Endothelial cell of umbilical vein (primary cell): ENCODE measurements at regions not wholly inside any gene's neighbourhood (a gene's known extent, or its start where the extent isn't known, plus 50 kb on each side); places are given as distances from the start of the nearest gene placed in this dataset.

Experiments used
- BruUV-seq: library from RNA; stranded (reverse); fragments of 400-500 nt; replicated peaks from 2 replicates; lab custom pipeline; 2021; lab: Mats Ljungman, UMichigan
- CTCF ChIA-PET: fragments of 300-600, 350-600 bp; sonication (Branson Sonifier 250); formaldehyde crosslinking; loops from one replicate; lab custom pipeline; 2021; ENCODE audit warnings: antibody characterized with exemption, inconsistent platforms; lab: Charles Lee
- POLR2A ChIA-PET: fragments of 300-600, 350-600 bp; sonication (Branson Sonifier 250); formaldehyde crosslinking; loops from one replicate; lab custom pipeline; 2021; ENCODE audit warnings: antibody characterized with exemption, inconsistent platforms; lab: Charles Lee
- DNase-seq: peaks from one replicate; pipeline ENCODE4 v3.0.0-alpha.2; 2011; ENCODE audit warnings: low read depth, low spot score
- FAIRE-seq: peaks from 2 replicates; lab custom pipeline; 2011; peaks lifted over from hg19 to GRCh38; lab: Jason Lieb, UNC
- H2AFZ ChIP-seq: 2 replicates; pipeline ENCODE4 v1.6.0; 2012; ENCODE audit warnings: low read depth, low read length, control low read depth, inconsistent platforms
- H3K27ac ChIP-seq: 2 replicates; pipeline ENCODE4 v1.5.1; 2011; ENCODE audit warnings: low read depth, mild to moderate bottlenecking, control low read depth, low read length, moderate library complexity; ENCODE audit not compliant: insufficient read depth
- H3K27me3 ChIP-seq, 2 experiments: 2 replicates each; pipeline versions ENCODE4 v1.6.0 to v1.6.1; 2011; ENCODE audit warnings: low read length in 2 of 2, mixed read lengths in 1 of 2; ENCODE audit not compliant: control insufficient read depth in 2 of 2, insufficient read depth in 2 of 2
- H3K36me3 ChIP-seq, 2 experiments: 2 replicates in 1 of 2; 3 replicates in 1 of 2; pipeline ENCODE4 v1.5.1; 2011; ENCODE audit warnings: low read length in 2 of 2, mild to moderate bottlenecking in 1 of 2, moderate library complexity in 1 of 2; ENCODE audit not compliant: control insufficient read depth in 2 of 2, insufficient read depth in 2 of 2; ENCODE audit errors: extremely low read depth in 1 of 2
- H3K4me1 ChIP-seq: 3 replicates; pipeline ENCODE4 v1.5.1; 2011; ENCODE audit warnings: mild to moderate bottlenecking, low read length; ENCODE audit not compliant: control insufficient read depth, insufficient read depth; ENCODE audit errors: extremely low read depth
- H3K4me2 ChIP-seq: 2 replicates; pipeline ENCODE4 v1.6.1; 2011; ENCODE audit warnings: low read length, control low read depth, mixed read lengths; ENCODE audit not compliant: insufficient read depth
- H3K4me3 ChIP-seq, 3 experiments: fragments of 200-600 bp in 1 of 3; sonication (generic), shearing (Covaris generic) in 1 of 3; replicated peaks in 1 of 3; 2 replicates each; pipeline ENCODE4 v1.5.1; 2011 to 2016; ENCODE audit warnings: control low read depth in 3 of 3, low read length in 3 of 3, mild to moderate bottlenecking in 2 of 3, inconsistent platforms in 1 of 3, low read depth in 1 of 3, moderate library complexity in 1 of 3; ENCODE audit not compliant: insufficient read depth in 1 of 3
- H3K79me2 ChIP-seq: 2 replicates; pipeline ENCODE4 v1.6.0; 2012; ENCODE audit warnings: low read length, inconsistent platforms; ENCODE audit not compliant: control insufficient read depth, insufficient read depth
- H3K9ac ChIP-seq: replicated peaks from 2 replicates; pipeline ENCODE3; 2011; ENCODE audit warnings: low read length, control low read depth; ENCODE audit not compliant: insufficient read depth; ENCODE audit errors: extremely low read depth
- H3K9me1 ChIP-seq: replicated peaks from 3 replicates; pipeline ENCODE4 v1.6.0; 2011; ENCODE audit warnings: mild to moderate bottlenecking, low read length; ENCODE audit not compliant: control insufficient read depth, insufficient read depth; ENCODE audit errors: extremely low read depth
- H3K9me3 ChIP-seq: replicated peaks from 2 replicates; pipeline ENCODE4 v1.5.1; 2012; ENCODE audit warnings: low read length, inconsistent platforms; ENCODE audit not compliant: control insufficient read depth, insufficient read depth
- H4K20me1 ChIP-seq: replicated peaks from 2 replicates; pipeline ENCODE3; 2011; ENCODE audit warnings: mild to moderate bottlenecking, low read length; ENCODE audit not compliant: control insufficient read depth, insufficient read depth; ENCODE audit errors: extremely low read depth
- CTCF ChIP-seq, 2 donors: IDR thresholded peaks; 1 replicate in 1 of 2; 2 replicates in 1 of 2; pipeline ENCODE4 v1.5.1; 2011; ENCODE audit warnings: low read length in 2 of 2, mild to moderate bottlenecking in 2 of 2, moderate library complexity in 2 of 2, control low read depth in 1 of 2, inconsistent platforms in 1 of 2, low read depth in 1 of 2; ENCODE audit not compliant: insufficient read depth in 1 of 2; ENCODE audit errors: extremely low read depth in 1 of 2
- EZH2 ChIP-seq: IDR thresholded peaks from 2 replicates; pipeline ENCODE4 v1.6.1; 2012; ENCODE audit warnings: borderline replicate concordance, low read depth, mild to moderate bottlenecking, moderate library complexity, low read length, inconsistent platforms; ENCODE audit not compliant: severe bottlenecking
- FOS ChIP-seq: IDR thresholded peaks from 2 replicates; pipeline ENCODE4 v1.6.1; 2011; ENCODE audit warnings: mild to moderate bottlenecking, low read length, moderate library complexity, borderline replicate concordance; ENCODE audit not compliant: insufficient read depth
- GATA2 ChIP-seq: IDR thresholded peaks from 2 replicates; pipeline ENCODE4 v1.7.0; 2011; ENCODE audit warnings: low read depth, mild to moderate bottlenecking, moderate library complexity, mixed read lengths, low read length; ENCODE audit not compliant: insufficient read length, insufficient read depth
- JUN ChIP-seq: IDR thresholded peaks from 2 replicates; pipeline ENCODE4 v1.6.1; 2011; ENCODE audit warnings: borderline replicate concordance, low read depth; ENCODE audit not compliant: insufficient read length, insufficient read depth
- MAX ChIP-seq: IDR thresholded peaks from 2 replicates; pipeline ENCODE4 v1.6.1; 2011; ENCODE audit not compliant: insufficient read depth, insufficient read length
- MYC ChIP-seq: IDR thresholded peaks from one replicate; pipeline ENCODE4 v1.6.1; 2011; ENCODE audit warnings: mild to moderate bottlenecking, low read depth, low read length
- POLR2A ChIP-seq: IDR thresholded peaks from 2 replicates; pipeline ENCODE4 v1.6.1; 2012; ENCODE audit warnings: low read depth, mild to moderate bottlenecking, control low read depth, low read length
- POLR2AphosphoS5 ChIP-seq: IDR thresholded peaks from 2 replicates; pipeline ENCODE4 v1.6.1; 2012; ENCODE audit warnings: low read depth, mild to moderate bottlenecking, control low read depth, low read length, moderate library complexity; ENCODE audit not compliant: insufficient read depth
- dilution Hi-C: fragments of 300-500 bp; cut with MboI; formaldehyde crosslinking; loops from one replicate; pipeline ENCODE4 v1.15.0; 2019; ENCODE audit warnings: low sequenced_read_pairs; ENCODE audit not compliant: extremely low pct_ligation_motif_present
- intact Hi-C: fragments of 100-400 bp; cut with micrococcal nuclease; formaldehyde crosslinking; loops from one replicate; pipeline ENCODE4 v1.10.0; 2022

- no peaks in the 10 kb centered on the region for H3K27me3 ChIP-seq
- no peaks in the 10 kb centered on the region for H3K4me1 ChIP-seq
- no peaks in the 10 kb centered on the region for H3K36me3 ChIP-seq
- H3K9me1 ChIP-seq: no peaks in the 10 kb centered on the region
- no peak overlapping the region for H3K4me3 ChIP-seq
- BruUV-seq: no TSS peak
- FAIRE-seq: no peak
- DNase-seq: no peak
- dilution Hi-C loops (no loop called here), intact Hi-C loops (no loop called here)
- no peak overlapping the region for H2AFZ ChIP-seq
- H3K27ac ChIP-seq: no peak overlapping the region
- H3K9me3 ChIP-seq: no peaks in the 10 kb centered on the region
- ChIA-PET POLR2A (no interaction called here), CTCF (no interaction called here)
- H3K79me2 ChIP-seq: no peaks in the 10 kb centered on the region
- H4K20me1 ChIP-seq: no peaks in the 10 kb centered on the region
- no peak overlapping the region for H3K9ac ChIP-seq
- no peak overlapping the region for H3K4me2 ChIP-seq
- TF ChIP-seq MYC (no peak), MAX (no peak), GATA2 (no peak), JUN (no peak), CTCF (IDR thresholded peaks at IDR 0.05; ENCODE audit: extremely low read depth in 1 of 2, insufficient read depth in 1 of 2, low read depth in 1 of 2, low read length in 2 of 2) (no peak), POLR2AphosphoS5 (no peak)
Measured at GRCh38 chr2:84016183-84016582, 442.9 kb downstream of the SUCLG1 start.

- Histone ChIP-seq H3K9me3 (no peaks in the 10 kb centered on the region), H4K20me1 (no peaks in the 10 kb centered on the region), H2AFZ (no peak overlapping the region), H3K27ac (no peak overlapping the region), H3K79me2 (no peaks in the 10 kb centered on the region), H3K27me3 (no peaks in the 10 kb centered on the region), H3K9ac (no peak overlapping the region), H3K4me1 (no peaks in the 10 kb centered on the region), H3K36me3 (no peaks in the 10 kb centered on the region), H3K4me2 (no peak overlapping the region), H3K4me3 (no peak overlapping the region), H3K9me1 (no peaks in the 10 kb centered on the region)
- no TSS peak for BruUV-seq
- intact Hi-C loops: no loop called here
- ChIA-PET CTCF (no interaction called here), POLR2A (no interaction called here)
- dilution Hi-C loops: no loop called here
- FAIRE-seq (no peak), DNase-seq (no peak)
- TF ChIP-seq CTCF (IDR thresholded peaks at IDR 0.05; ENCODE audit: extremely low read depth in 1 of 2, insufficient read depth in 1 of 2, low read depth in 1 of 2, low read length in 2 of 2) (no peak), GATA2 (no peak), FOS (no peak), POLR2A (no peak), POLR2AphosphoS5 (no peak), EZH2 (no peak), JUN (no peak), MAX (no peak), MYC (no peak)
Measured at GRCh38 chr2:83997889-83998288, 461.2 kb downstream of the SUCLG1 start.
